ENCODE measurements at regions not wholly inside any gene's neighbourhood (a gene's known extent, or its start where the extent isn't known, plus 50 kb on each side); places are given as distances from the start of the nearest gene placed in this dataset.

GRCh38 chrX:39726771-39727170 is 371.0 kb downstream of the BCOR start:
- Histone ChIP-seq H3K4me3 (no peak overlapping the region), H3K9me3 (no peaks in the 10 kb centered on the region), H3K36me3 (no peaks in the 10 kb centered on the region), H3K4me1 (peaks cover 0 to 34% (median 3%) of the 10 kb centered on the region in 4 donors), H3K27ac (peak overlapping the region in 3 of 4 donors; percentile 0 to 17 (median 9)), H3K27me3 (no peaks in the 10 kb centered on the region)
- intact Hi-C loops (cut with DNase I; ENCODE audit: low total_unique reads) (no loop called here), in situ Hi-C loops (cut with MboI; ENCODE audit: low pct_ligation_motif_present in 1 of 4, low pct_unique_long_range_greater_than_20kb in 1 of 4, low sequenced_read_pairs in 3 of 4) (no loop called here)
- DNase-seq = peak; percentile 27
- TF ChIP-seq POLR2A (IDR thresholded peaks at IDR 0.05) = no peak
- no peak for TF ChIP-seq EP300 (IDR thresholded peaks at IDR 0.05; ENCODE audit: low read depth)
- TF ChIP-seq POLR2AphosphoS5 (IDR thresholded peaks at IDR 0.05) = peak in 1 of 3 donors; percentile 18
- WGBS, 2 donors (ENCODE audit: low coverage in 1 of 2) = 46% methylated on average over 3 of the region's 3 CpGs; no CpG with 5 or more reads in 1 of the 2 donors

GRCh38 chrX:39728025-39728424 is 369.7 kb downstream of the BCOR start:
- in situ Hi-C loops (cut with MboI; ENCODE audit: low pct_ligation_motif_present in 1 of 4, low pct_unique_long_range_greater_than_20kb in 1 of 4, low sequenced_read_pairs in 3 of 4) (no loop called here), intact Hi-C loops (cut with DNase I; ENCODE audit: low total_unique reads) (no loop called here)
- TF ChIP-seq EP300 (IDR thresholded peaks at IDR 0.05; ENCODE audit: low read depth) (no peak), POLR2A (IDR thresholded peaks at IDR 0.05) (no peak), POLR2AphosphoS5 (IDR thresholded peaks at IDR 0.05) (no peak)
- TF ChIP-seq, protein P1, sequence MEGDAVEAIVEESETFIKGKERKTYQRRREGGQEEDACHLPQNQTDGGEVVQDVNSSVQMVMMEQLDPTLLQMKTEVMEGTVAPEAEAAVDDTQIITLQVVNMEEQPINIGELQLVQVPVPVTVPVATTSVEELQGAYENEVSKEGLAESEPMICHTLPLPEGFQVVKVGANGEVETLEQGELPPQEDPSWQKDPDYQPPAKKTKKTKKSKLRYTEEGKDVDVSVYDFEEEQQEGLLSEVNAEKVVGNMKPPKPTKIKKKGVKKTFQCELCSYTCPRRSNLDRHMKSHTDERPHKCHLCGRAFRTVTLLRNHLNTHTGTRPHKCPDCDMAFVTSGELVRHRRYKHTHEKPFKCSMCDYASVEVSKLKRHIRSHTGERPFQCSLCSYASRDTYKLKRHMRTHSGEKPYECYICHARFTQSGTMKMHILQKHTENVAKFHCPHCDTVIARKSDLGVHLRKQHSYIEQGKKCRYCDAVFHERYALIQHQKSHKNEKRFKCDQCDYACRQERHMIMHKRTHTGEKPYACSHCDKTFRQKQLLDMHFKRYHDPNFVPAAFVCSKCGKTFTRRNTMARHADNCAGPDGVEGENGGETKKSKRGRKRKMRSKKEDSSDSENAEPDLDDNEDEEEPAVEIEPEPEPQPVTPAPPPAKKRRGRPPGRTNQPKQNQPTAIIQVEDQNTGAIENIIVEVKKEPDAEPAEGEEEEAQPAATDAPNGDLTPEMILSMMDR (IDR thresholded peaks at IDR 0.05) = no peak
- no peak for DNase-seq
- Histone ChIP-seq H3K9me3 (no peaks in the 10 kb centered on the region), H3K27ac (peak overlapping the region in 2 of 4 donors; percentile 30 to 42), H3K4me3 (no peak overlapping the region), H3K36me3 (no peaks in the 10 kb centered on the region), H3K4me1 (peaks cover 0 to 30% (median 3%) of the 10 kb centered on the region in 4 donors), H3K27me3 (no peaks in the 10 kb centered on the region)
- 30% methylated on average over 4 of the region's 4 CpGs; no CpG with 5 or more reads in 1 of the 2 donors for WGBS, 2 donors (ENCODE audit: low coverage in 1 of 2)

GRCh38 chrX:39728852-39729598 is 368.7 kb downstream of the BCOR start:
- H3K4me3 ChIP-seq = no peak overlapping the region
- H3K9me3 ChIP-seq = no peaks in the 10 kb centered on the region
- in situ Hi-C loops (cut with MboI; ENCODE audit: low pct_ligation_motif_present in 1 of 4, low pct_unique_long_range_greater_than_20kb in 1 of 4, low sequenced_read_pairs in 3 of 4) = no loop called here
- H3K27me3 ChIP-seq = no peaks in the 10 kb centered on the region
- peaks cover 0 to 30% (median 3%) of the 10 kb centered on the region in 4 donors for H3K4me1 ChIP-seq
- TF ChIP-seq POLR2A (IDR thresholded peaks at IDR 0.05) (no peak), POLR2AphosphoS5 (IDR thresholded peaks at IDR 0.05) (no peak), EP300 (IDR thresholded peaks at IDR 0.05; ENCODE audit: low read depth) (no peak)
- TF ChIP-seq, protein P1 (IDR thresholded peaks at IDR 0.05) = no peak
- intact Hi-C loops (cut with DNase I; ENCODE audit: low total_unique reads) = no loop called here
- WGBS, 2 donors (ENCODE audit: low coverage in 1 of 2) = 78% methylated on average over 6 of the region's 6 CpGs; no CpG with 5 or more reads in 1 of the 2 donors
- no peak for DNase-seq
- H3K36me3 ChIP-seq = no peaks in the 10 kb centered on the region
- no peak overlapping the region for H3K27ac ChIP-seq

GRCh38 chrX:39729981-39730661 is 367.6 kb downstream of the BCOR start:
- in situ Hi-C loops (cut with MboI; ENCODE audit: low pct_ligation_motif_present in 1 of 4, low pct_unique_long_range_greater_than_20kb in 1 of 4, low sequenced_read_pairs in 3 of 4) = loop anchor here in 1 of 4 donors (10.0 kb wide), 1 partner anchor 435 kb away; no protein-coding TSS in a partner anchor
- no peak overlapping the region for H3K27ac ChIP-seq
- H3K9me3 ChIP-seq = no peaks in the 10 kb centered on the region
- no peaks in the 10 kb centered on the region for H3K36me3 ChIP-seq
- no peaks in the 10 kb centered on the region for H3K27me3 ChIP-seq
- peaks cover 0 to 30% (median 3%) of the 10 kb centered on the region in 4 donors for H3K4me1 ChIP-seq
- intact Hi-C loops (cut with DNase I; ENCODE audit: low total_unique reads) = loop anchor here (10.0 kb wide), 2 partner anchors 175 to 425 kb away; no protein-coding TSS in a partner anchor
- DNase-seq = no peak
- no peak overlapping the region for H3K4me3 ChIP-seq
- 67% methylated on average over 20 of the region's 21 CpGs; no CpG with 5 or more reads in 1 of the 2 donors for WGBS, 2 donors (ENCODE audit: low coverage in 1 of 2)
- TF ChIP-seq, protein P1 (IDR thresholded peaks at IDR 0.05) = no peak
- no peak for TF ChIP-seq EP300 (IDR thresholded peaks at IDR 0.05; ENCODE audit: low read depth)
- no peak for TF ChIP-seq POLR2AphosphoS5 (IDR thresholded peaks at IDR 0.05)
- TF ChIP-seq POLR2A (IDR thresholded peaks at IDR 0.05) = no peak

Data from transverse colon (tissue), 4 donors.